HepG2 (cell line): ENCODE measurements at regions not wholly inside any gene's neighbourhood (a gene's known extent, or its start where the extent isn't known, plus 50 kb on each side); places are given as distances from the start of the nearest gene placed in this dataset.

Experiments used
- ATAC-seq: fragments of 200-7000 bp; cut with Tn5 transposase; 3 replicates; pipeline ENCODE4 v1.9.1; 2020; ENCODE audit warnings: mild to moderate bottlenecking, moderate library complexity
- BruUV-seq: library from RNA; stranded (reverse); fragments of 400-500 nt; replicated peaks from 2 replicates; lab custom pipeline; 2021; lab: Mats Ljungman, UMichigan
- CTCF ChIA-PET: fragments of 300-600 bp; formaldehyde crosslinking; extraction: SDS; loops from one replicate; lab custom pipeline; 2021; ENCODE audit warnings: low total read pairs, inconsistent platforms, low intra/inter-chr PET ratio; lab: Yijun Ruan, JAX
- POLR2A ChIA-PET: fragments of 350-600 bp; sonication (Branson Sonifier 250); formaldehyde crosslinking; loops from one replicate; lab custom pipeline; 2020; ENCODE audit warnings: antibody characterized with exemption, inconsistent platforms; lab: Yijun Ruan, JAX
- DNase-seq: peaks from one replicate; pipeline ENCODE4 v3.0.0-alpha.2; 2015; ENCODE audit warnings: low spot score
- FAIRE-seq: peaks from 3 replicates; lab custom pipeline; 2011; peaks lifted over from hg19 to GRCh38; lab: Jason Lieb, UNC
- H2AFZ ChIP-seq: one replicate; pipeline ENCODE4 v1.6.1; 2011; ENCODE audit warnings: low read length, inconsistent platforms
- H3K27ac ChIP-seq: fragments of 300-600 bp; 3 replicates; pipeline ENCODE4 v1.8.0; 2011; ENCODE audit warnings: mixed run types, mild to moderate bottlenecking, mixed read lengths, low read length, inconsistent platforms; ENCODE audit not compliant: insufficient read depth; ENCODE audit errors: extremely low read length
- H3K27me3 ChIP-seq, 2 experiments: fragments of 200-600 bp in 1 of 2; 2 replicates in 1 of 2; 3 replicates in 1 of 2; pipeline versions ENCODE4 v1.6.0 to v1.8.0; 2011; ENCODE audit warnings: low read length in 2 of 2, mild to moderate bottlenecking in 2 of 2, moderate library complexity in 2 of 2, inconsistent platforms in 1 of 2; ENCODE audit not compliant: insufficient read depth in 2 of 2, control insufficient read depth in 1 of 2
- H3K36me3 ChIP-seq, 2 experiments: fragments of 200-600 bp in 1 of 2; replicated peaks in 1 of 2; 2 replicates in 1 of 2; 3 replicates in 1 of 2; pipeline versions ENCODE4 v1.5.1 to v1.8.0; 2011; ENCODE audit warnings: low read length in 2 of 2, inconsistent platforms in 1 of 2; ENCODE audit not compliant: insufficient read depth in 2 of 2, control insufficient read depth in 1 of 2
- H3K4me1 ChIP-seq: 2 replicates; pipeline ENCODE4 v1.5.1; 2012; ENCODE audit warnings: low read length, inconsistent platforms; ENCODE audit not compliant: insufficient read depth
- H3K4me2 ChIP-seq: 2 replicates; pipeline ENCODE4 v1.6.0; 2011; ENCODE audit warnings: low read depth, low read length, inconsistent platforms
- H3K4me3 ChIP-seq, 3 experiments: fragments of 200-600 bp in 1 of 3; sonication (generic), shearing (Covaris generic) in 1 of 3; replicated peaks in 1 of 3; 2 replicates each; pipeline ENCODE4 v1.5.1; 2011 to 2016; ENCODE audit warnings: low read length in 3 of 3, inconsistent platforms in 2 of 3, low read depth in 2 of 3, mild to moderate bottlenecking in 2 of 3, control low read depth in 1 of 3, mixed read lengths in 1 of 3; ENCODE audit not compliant: insufficient read depth in 1 of 3
- H3K79me2 ChIP-seq: one replicate; pipeline ENCODE4 v1.6.1; 2011; ENCODE audit warnings: low read length, inconsistent platforms; ENCODE audit not compliant: insufficient read depth
- H3K9ac ChIP-seq: 2 replicates; pipeline ENCODE4 v1.6.0; 2011; ENCODE audit warnings: mild to moderate bottlenecking, low read depth, low read length, inconsistent platforms; ENCODE audit not compliant: insufficient read depth
- H3K9me3 ChIP-seq: 2 replicates; pipeline ENCODE4 v1.5.1; 2012; ENCODE audit warnings: mild to moderate bottlenecking, low read length
- H4K20me1 ChIP-seq: 2 replicates; pipeline ENCODE4 v1.6.0; 2011; ENCODE audit warnings: inconsistent platforms, mild to moderate bottlenecking, low read length, moderate library complexity; ENCODE audit not compliant: insufficient read depth
- HNRNPK ChIP-seq: fragments of 200-400 bp; formaldehyde crosslinking; IDR thresholded peaks from 2 replicates; pipeline ENCODE4 v1.6.1; 2018; ENCODE audit warnings: low read length, low read depth, moderate library complexity, mild to moderate bottlenecking; ENCODE audit not compliant: poor library complexity, severe bottlenecking
- SRSF1 ChIP-seq: fragments of 200-400 bp; formaldehyde crosslinking; optimal IDR thresholded peaks from 2 replicates; pipeline ENCODE3; 2017; ENCODE audit warnings: mild to moderate bottlenecking, low read depth, low read length, moderate library complexity
- ZFP90 ChIP-seq: sonication (generic); formaldehyde crosslinking; IDR thresholded peaks from 2 replicates; pipeline ENCODE4 v1.8.0; 2022; ENCODE audit warnings: missing genetic modification reagents, mild to moderate bottlenecking, inconsistent platforms, borderline replicate concordance
- ZNF138 ChIP-seq: sonication (generic); formaldehyde crosslinking; IDR thresholded peaks from 2 replicates; pipeline ENCODE4 v1.5.0; 2020; ENCODE audit warnings: mild to moderate bottlenecking, low read depth, missing genetic modification reagents
- ZNF263 ChIP-seq: sonication (generic); formaldehyde crosslinking; IDR thresholded peaks from 2 replicates; pipeline ENCODE4 v1.4.0; 2020; ENCODE audit warnings: missing genetic modification reagents
- ZNF30 ChIP-seq: sonication (generic); formaldehyde crosslinking; IDR thresholded peaks from 2 replicates; pipeline ENCODE4 v1.5.0; 2020; ENCODE audit warnings: mild to moderate bottlenecking, missing genetic modification reagents
- ZNF737 ChIP-seq: sonication (generic); formaldehyde crosslinking; IDR thresholded peaks from 2 replicates; pipeline ENCODE4 v1.5.0; 2020; ENCODE audit warnings: missing genetic modification reagents, mild to moderate bottlenecking, borderline replicate concordance
- WGBS: methylation state at CpG from one replicate; pipeline ENCODE4 v1.1.6; 2017; ENCODE audit warnings: low lambda C conversion rate; 5-methylcytosine and 5-hydroxymethylcytosine counted together
- in situ Hi-C: cut with HindIII; loops from 2 replicates; pipeline ENCODE4 v1.10.0; 2017; ENCODE audit warnings: low pct_unique_long_range_greater_than_20kb; ENCODE audit not compliant: extremely low pct_ligation_motif_present
- intact Hi-C: fragments of 100-400 bp; cut with micrococcal nuclease; formaldehyde crosslinking; loops from one replicate; pipeline ENCODE4 v1.10.0; 2022; ENCODE audit not compliant: unreplicated experiment
- TF ChIP-seq, protein P1 (sequence below): sonication (generic); formaldehyde crosslinking; IDR thresholded peaks from 2 replicates; pipeline ENCODE4 v1.4.0; 2020; ENCODE audit warnings: missing genetic modification reagents
- TF ChIP-seq, protein P2 (sequence below): sonication (generic); formaldehyde crosslinking; conservative IDR thresholded peaks from 2 replicates; pipeline ENCODE4 v1.4.0; 2020; ENCODE audit warnings: missing genetic modification reagents

DNA sequence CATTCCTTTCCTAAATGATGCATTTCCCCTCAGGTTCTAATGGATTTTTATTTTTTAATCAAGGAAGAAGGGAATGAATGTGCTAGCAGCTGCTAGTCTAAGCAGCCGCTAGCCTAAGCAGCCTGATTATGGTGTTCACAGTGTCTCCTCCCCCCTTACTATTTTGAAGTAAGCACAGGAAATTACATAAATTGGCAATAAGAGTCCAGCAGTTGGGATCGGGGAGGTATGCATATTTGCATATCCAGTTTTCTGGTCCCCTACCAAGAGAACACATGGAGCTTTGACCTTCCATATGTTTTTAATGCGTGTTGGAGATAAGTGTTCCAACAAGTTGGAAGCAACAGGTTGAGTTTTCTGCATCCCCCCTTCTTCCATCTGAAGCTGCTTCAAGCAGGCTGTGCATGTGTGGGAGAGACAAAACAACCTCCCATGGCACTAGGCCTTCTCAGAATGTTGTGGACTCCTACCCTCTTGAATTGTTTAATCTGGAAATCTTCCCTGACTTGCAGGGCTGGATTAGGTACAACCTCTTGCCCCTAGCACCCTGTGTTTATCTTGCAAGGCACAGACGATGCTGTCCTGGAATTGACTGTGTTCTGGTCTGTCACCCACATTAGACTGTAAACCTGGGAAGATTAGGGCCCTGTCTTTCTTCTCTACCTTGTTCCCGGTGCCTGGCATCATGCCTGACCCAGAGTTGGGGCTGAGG, 124.8 kb upstream of the LRIG1 start:
- no peak for DNase-seq

More for the DNA sequence above, 124.8 kb upstream of the LRIG1 start:
- Histone ChIP-seq H2AFZ (no peak overlapping the region), H3K9ac (no peak overlapping the region), H3K79me2 (no peaks in the 10 kb centered on the region), H3K27me3 (no peaks in the 10 kb centered on the region; a peak in 2 of 5 replicates), H3K36me3 (no peaks in the 10 kb centered on the region), H3K4me3 (no peak overlapping the region), H3K4me1 (peaks cover 11% of the 10 kb centered on the region), H4K20me1 (no peaks in the 10 kb centered on the region), H3K9me3 (no peaks in the 10 kb centered on the region), H3K27ac (no peak overlapping the region), H3K4me2 (no peak overlapping the region)
- ChIA-PET POLR2A (no interaction called here), CTCF (no interaction called here)
- BruUV-seq = no TSS peak
- in situ Hi-C loops (no loop called here), intact Hi-C loops (no loop called here)
- no peak for TF ChIP-seq ZFP90
- TF ChIP-seq HNRNPK = no peak
- TF ChIP-seq ZNF263 (CRISPR knock-in tag) = no peak
- TF ChIP-seq, protein P1, sequence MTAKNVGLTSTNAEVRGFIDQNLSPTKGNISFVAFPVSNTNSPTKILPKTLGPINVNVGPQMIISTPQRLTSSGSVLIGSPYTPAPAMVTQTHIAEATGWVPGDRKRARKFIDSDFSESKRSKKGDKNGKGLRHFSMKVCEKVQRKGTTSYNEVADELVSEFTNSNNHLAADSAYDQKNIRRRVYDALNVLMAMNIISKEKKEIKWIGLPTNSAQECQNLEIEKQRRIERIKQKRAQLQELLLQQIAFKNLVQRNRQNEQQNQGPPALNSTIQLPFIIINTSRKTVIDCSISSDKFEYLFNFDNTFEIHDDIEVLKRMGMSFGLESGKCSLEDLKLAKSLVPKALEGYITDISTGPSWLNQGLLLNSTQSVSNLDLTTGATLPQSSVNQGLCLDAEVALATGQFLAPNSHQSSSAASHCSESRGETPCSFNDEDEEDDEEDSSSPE (CRISPR knock-in tag) = no peak
- no peak for TF ChIP-seq ZNF30 (CRISPR knock-in tag)
- no peak for TF ChIP-seq ZNF138 (CRISPR knock-in tag)
- TF ChIP-seq, protein P2, sequence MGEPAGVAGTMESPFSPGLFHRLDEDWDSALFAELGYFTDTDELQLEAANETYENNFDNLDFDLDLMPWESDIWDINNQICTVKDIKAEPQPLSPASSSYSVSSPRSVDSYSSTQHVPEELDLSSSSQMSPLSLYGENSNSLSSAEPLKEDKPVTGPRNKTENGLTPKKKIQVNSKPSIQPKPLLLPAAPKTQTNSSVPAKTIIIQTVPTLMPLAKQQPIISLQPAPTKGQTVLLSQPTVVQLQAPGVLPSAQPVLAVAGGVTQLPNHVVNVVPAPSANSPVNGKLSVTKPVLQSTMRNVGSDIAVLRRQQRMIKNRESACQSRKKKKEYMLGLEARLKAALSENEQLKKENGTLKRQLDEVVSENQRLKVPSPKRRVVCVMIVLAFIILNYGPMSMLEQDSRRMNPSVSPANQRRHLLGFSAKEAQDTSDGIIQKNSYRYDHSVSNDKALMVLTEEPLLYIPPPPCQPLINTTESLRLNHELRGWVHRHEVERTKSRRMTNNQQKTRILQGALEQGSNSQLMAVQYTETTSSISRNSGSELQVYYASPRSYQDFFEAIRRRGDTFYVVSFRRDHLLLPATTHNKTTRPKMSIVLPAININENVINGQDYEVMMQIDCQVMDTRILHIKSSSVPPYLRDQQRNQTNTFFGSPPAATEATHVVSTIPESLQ (CRISPR knock-in tag) = no peak
- no peak for TF ChIP-seq SRSF1
- no peak for TF ChIP-seq ZNF737 (CRISPR knock-in tag)
- WGBS = 28% methylated on average over 5 of the region's 5 CpGs
- ATAC-seq (no peak), FAIRE-seq (no peak)
